Neural cell (in vitro differentiated cells): ENCODE measurements at regions not wholly inside any gene's neighbourhood (a gene's known extent, or its start where the extent isn't known, plus 50 kb on each side); places are given as distances from the start of the nearest gene placed in this dataset.

Source experiments
- H2AFZ ChIP-seq: fragments of 200-600, 300-800 bp; sonication (generic), shearing (Covaris generic); 2 replicates; pipeline ENCODE4 v1.6.0; 2014; ENCODE audit warnings: low read depth, mild to moderate bottlenecking, antibody characterized with exemption, low read length, moderate library complexity
- H3F3A ChIP-seq: fragments of 200-600 bp; shearing (Covaris generic); 2 replicates; pipeline ENCODE4 v1.6.1; 2016; ENCODE audit warnings: mild to moderate bottlenecking, moderate library complexity, mixed read lengths, antibody characterized with exemption, low read length; ENCODE audit not compliant: insufficient read depth, poor library complexity, severe bottlenecking
- H3K27ac ChIP-seq: fragments of 200-600, 300-800 bp; sonication (generic), shearing (Covaris generic); 2 replicates; pipeline ENCODE4 v1.5.1; 2014; ENCODE audit warnings: mild to moderate bottlenecking, low read length, moderate library complexity
- H3K27me3 ChIP-seq: fragments of 300-800, 200-600 bp; sonication (generic), shearing (Covaris generic); 2 replicates; pipeline ENCODE4 v1.6.0; 2014; ENCODE audit warnings: mild to moderate bottlenecking, low read depth, low read length, moderate library complexity; ENCODE audit not compliant: insufficient read depth
- H3K36me3 ChIP-seq: fragments of 300-800, 200-600 bp; sonication (generic), shearing (Covaris generic); 2 replicates; pipeline ENCODE4 v1.5.1; 2014; ENCODE audit warnings: mild to moderate bottlenecking, antibody characterized with exemption, low read length, moderate library complexity; ENCODE audit not compliant: insufficient read depth
- H3K4me2 ChIP-seq: fragments of 300-800, 200-600 bp; sonication (generic), shearing (Covaris generic); 2 replicates; pipeline ENCODE4 v1.6.0; 2014; ENCODE audit warnings: mild to moderate bottlenecking, low read length
- H3K4me3 ChIP-seq: fragments of 300-800, 200-600 bp; sonication (generic), shearing (Covaris generic); 2 replicates; pipeline ENCODE4 v1.5.1; 2014; ENCODE audit warnings: mild to moderate bottlenecking, low read length, moderate library complexity
- H3K79me2 ChIP-seq: fragments of 200-600 bp; shearing (Covaris generic); replicated peaks from 2 replicates; pipeline ENCODE4 v1.6.0; 2014; ENCODE audit warnings: mild to moderate bottlenecking, low read length, moderate library complexity; ENCODE audit not compliant: insufficient read depth
- H3K9ac ChIP-seq: fragments of 300-800, 200-600 bp; sonication (generic), shearing (Covaris generic); 2 replicates; pipeline ENCODE4 v1.6.1; 2016; ENCODE audit warnings: mild to moderate bottlenecking, low read length, mixed read lengths
- H3K9me2 ChIP-seq: fragments of 200-600 bp; shearing (Covaris generic); 2 replicates; pipeline ENCODE4 v1.6.1; 2016; ENCODE audit warnings: mild to moderate bottlenecking, low read length, mixed read lengths; ENCODE audit not compliant: insufficient read depth
- H3K9me3 ChIP-seq: fragments of 200-600, 300-800 bp; sonication (generic), shearing (Covaris generic); 2 replicates; pipeline ENCODE4 v1.6.1; 2016; ENCODE audit warnings: mild to moderate bottlenecking, mixed run types, low read length, moderate library complexity, mixed read lengths
- H4K20me1 ChIP-seq: fragments of 200-600 bp; shearing (Covaris generic); 2 replicates; pipeline ENCODE4 v1.6.1; 2016; ENCODE audit warnings: mild to moderate bottlenecking, mixed run types; ENCODE audit not compliant: insufficient read depth
- EP300 ChIP-seq: fragments of 450-650 bp; conservative IDR thresholded peaks from 2 replicates; pipeline ENCODE4 v1.6.1; 2014; ENCODE audit warnings: antibody characterized with exemption, mild to moderate bottlenecking, moderate library complexity; ENCODE audit not compliant: poor library complexity, severe bottlenecking
- EZH2 ChIP-seq: fragments of 200-600, 300-800 bp; shearing (Covaris generic), sonication (generic); IDR thresholded peaks from 2 replicates; pipeline ENCODE4 v1.6.1; 2014; ENCODE audit warnings: antibody characterized with exemption, low read length, borderline replicate concordance, mild to moderate bottlenecking; ENCODE audit not compliant: insufficient read depth, poor library complexity, severe bottlenecking
- MXI1 ChIP-seq: fragments of 450-650 bp; conservative IDR thresholded peaks from 2 replicates; pipeline ENCODE4 v1.6.1; 2014; ENCODE audit warnings: antibody characterized with exemption, mild to moderate bottlenecking; ENCODE audit not compliant: poor library complexity, severe bottlenecking
- POLR2AphosphoS5 ChIP-seq: IDR thresholded peaks from 2 replicates; pipeline ENCODE4 v1.6.1; 2012
- RAD21 ChIP-seq: fragments of 450-650 bp; conservative IDR thresholded peaks from 2 replicates; pipeline ENCODE4 v1.6.1; 2014; ENCODE audit warnings: antibody characterized with exemption, mild to moderate bottlenecking, moderate library complexity
- SMC3 ChIP-seq: fragments of 450-650 bp; conservative IDR thresholded peaks from 2 replicates; pipeline ENCODE4 v1.6.1; 2014; ENCODE audit warnings: antibody characterized with exemption, mild to moderate bottlenecking, moderate library complexity; ENCODE audit not compliant: poor library complexity
- TAF1 ChIP-seq: IDR thresholded peaks from 2 replicates; pipeline ENCODE4 v1.6.1; 2012; ENCODE audit warnings: low read depth
- TF ChIP-seq, protein P1 (sequence below): fragments of 450-650 bp; IDR thresholded peaks from 2 replicates; pipeline ENCODE4 v1.5.1; 2014; ENCODE audit warnings: antibody characterized with exemption, mild to moderate bottlenecking, moderate library complexity; ENCODE audit not compliant: poor library complexity, severe bottlenecking
- TF ChIP-seq, protein P2 (sequence below): IDR thresholded peaks from 2 replicates; pipeline ENCODE4 v1.6.1; 2012; ENCODE audit warnings: borderline replicate concordance

GRCh38 chr12:58363971-58364370, 422.6 kb downstream of the ATP23 start:
- no peak overlapping the region for H3K27ac ChIP-seq
- H3K9ac ChIP-seq, result no peak overlapping the region
- no peaks in the 10 kb centered on the region for H3K9me3 ChIP-seq
- no peak for TF ChIP-seq EZH2
- TF ChIP-seq, protein P1, sequence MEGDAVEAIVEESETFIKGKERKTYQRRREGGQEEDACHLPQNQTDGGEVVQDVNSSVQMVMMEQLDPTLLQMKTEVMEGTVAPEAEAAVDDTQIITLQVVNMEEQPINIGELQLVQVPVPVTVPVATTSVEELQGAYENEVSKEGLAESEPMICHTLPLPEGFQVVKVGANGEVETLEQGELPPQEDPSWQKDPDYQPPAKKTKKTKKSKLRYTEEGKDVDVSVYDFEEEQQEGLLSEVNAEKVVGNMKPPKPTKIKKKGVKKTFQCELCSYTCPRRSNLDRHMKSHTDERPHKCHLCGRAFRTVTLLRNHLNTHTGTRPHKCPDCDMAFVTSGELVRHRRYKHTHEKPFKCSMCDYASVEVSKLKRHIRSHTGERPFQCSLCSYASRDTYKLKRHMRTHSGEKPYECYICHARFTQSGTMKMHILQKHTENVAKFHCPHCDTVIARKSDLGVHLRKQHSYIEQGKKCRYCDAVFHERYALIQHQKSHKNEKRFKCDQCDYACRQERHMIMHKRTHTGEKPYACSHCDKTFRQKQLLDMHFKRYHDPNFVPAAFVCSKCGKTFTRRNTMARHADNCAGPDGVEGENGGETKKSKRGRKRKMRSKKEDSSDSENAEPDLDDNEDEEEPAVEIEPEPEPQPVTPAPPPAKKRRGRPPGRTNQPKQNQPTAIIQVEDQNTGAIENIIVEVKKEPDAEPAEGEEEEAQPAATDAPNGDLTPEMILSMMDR, result no peak
- no peaks in the 10 kb centered on the region for H3K27me3 ChIP-seq
- H2AFZ ChIP-seq, result no peak overlapping the region
- H4K20me1 ChIP-seq, result no peaks in the 10 kb centered on the region
- no peaks in the 10 kb centered on the region for H3F3A ChIP-seq
- no peaks in the 10 kb centered on the region for H3K36me3 ChIP-seq
- no peaks in the 10 kb centered on the region for H3K79me2 ChIP-seq
- no peaks in the 10 kb centered on the region for H3K9me2 ChIP-seq
- H3K4me3 ChIP-seq, result no peak overlapping the region
- H3K4me2 ChIP-seq, result no peak overlapping the region

- Histone ChIP-seq H3K79me2 (no peaks in the 10 kb centered on the region), H3K27me3 (no peaks in the 10 kb centered on the region), H3K9ac (no peak overlapping the region), H4K20me1 (no peaks in the 10 kb centered on the region), H3K9me2 (no peaks in the 10 kb centered on the region), H3F3A (no peaks in the 10 kb centered on the region), H3K9me3 (no peaks in the 10 kb centered on the region), H2AFZ (no peak overlapping the region), H3K4me3 (no peak overlapping the region), H3K4me2 (no peak overlapping the region), H3K27ac (no peak overlapping the region), H3K36me3 (no peaks in the 10 kb centered on the region)
- TF ChIP-seq TAF1 (no peak), EP300 (no peak), POLR2AphosphoS5 (no peak), EZH2 (no peak), RAD21 (no peak), SMC3 (no peak), MXI1 (no peak)
- TF ChIP-seq, protein P2, sequence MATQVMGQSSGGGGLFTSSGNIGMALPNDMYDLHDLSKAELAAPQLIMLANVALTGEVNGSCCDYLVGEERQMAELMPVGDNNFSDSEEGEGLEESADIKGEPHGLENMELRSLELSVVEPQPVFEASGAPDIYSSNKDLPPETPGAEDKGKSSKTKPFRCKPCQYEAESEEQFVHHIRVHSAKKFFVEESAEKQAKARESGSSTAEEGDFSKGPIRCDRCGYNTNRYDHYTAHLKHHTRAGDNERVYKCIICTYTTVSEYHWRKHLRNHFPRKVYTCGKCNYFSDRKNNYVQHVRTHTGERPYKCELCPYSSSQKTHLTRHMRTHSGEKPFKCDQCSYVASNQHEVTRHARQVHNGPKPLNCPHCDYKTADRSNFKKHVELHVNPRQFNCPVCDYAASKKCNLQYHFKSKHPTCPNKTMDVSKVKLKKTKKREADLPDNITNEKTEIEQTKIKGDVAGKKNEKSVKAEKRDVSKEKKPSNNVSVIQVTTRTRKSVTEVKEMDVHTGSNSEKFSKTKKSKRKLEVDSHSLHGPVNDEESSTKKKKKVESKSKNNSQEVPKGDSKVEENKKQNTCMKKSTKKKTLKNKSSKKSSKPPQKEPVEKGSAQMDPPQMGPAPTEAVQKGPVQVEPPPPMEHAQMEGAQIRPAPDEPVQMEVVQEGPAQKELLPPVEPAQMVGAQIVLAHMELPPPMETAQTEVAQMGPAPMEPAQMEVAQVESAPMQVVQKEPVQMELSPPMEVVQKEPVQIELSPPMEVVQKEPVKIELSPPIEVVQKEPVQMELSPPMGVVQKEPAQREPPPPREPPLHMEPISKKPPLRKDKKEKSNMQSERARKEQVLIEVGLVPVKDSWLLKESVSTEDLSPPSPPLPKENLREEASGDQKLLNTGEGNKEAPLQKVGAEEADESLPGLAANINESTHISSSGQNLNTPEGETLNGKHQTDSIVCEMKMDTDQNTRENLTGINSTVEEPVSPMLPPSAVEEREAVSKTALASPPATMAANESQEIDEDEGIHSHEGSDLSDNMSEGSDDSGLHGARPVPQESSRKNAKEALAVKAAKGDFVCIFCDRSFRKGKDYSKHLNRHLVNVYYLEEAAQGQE, result no peak
- TF ChIP-seq, protein P1, result no peak
Observed at GRCh38 chr12:58364389-58365086, 423.2 kb downstream of the ATP23 start.
